ENCODE measurements at regions not wholly inside any gene's neighbourhood (a gene's known extent, or its start where the extent isn't known, plus 50 kb on each side); places are given as distances from the start of the nearest gene placed in this dataset.

- DNase-seq: no peak
Observed at GRCh38 chr1:29903548-29904166, 667.3 kb downstream of the PTPRU start.

DNA sequence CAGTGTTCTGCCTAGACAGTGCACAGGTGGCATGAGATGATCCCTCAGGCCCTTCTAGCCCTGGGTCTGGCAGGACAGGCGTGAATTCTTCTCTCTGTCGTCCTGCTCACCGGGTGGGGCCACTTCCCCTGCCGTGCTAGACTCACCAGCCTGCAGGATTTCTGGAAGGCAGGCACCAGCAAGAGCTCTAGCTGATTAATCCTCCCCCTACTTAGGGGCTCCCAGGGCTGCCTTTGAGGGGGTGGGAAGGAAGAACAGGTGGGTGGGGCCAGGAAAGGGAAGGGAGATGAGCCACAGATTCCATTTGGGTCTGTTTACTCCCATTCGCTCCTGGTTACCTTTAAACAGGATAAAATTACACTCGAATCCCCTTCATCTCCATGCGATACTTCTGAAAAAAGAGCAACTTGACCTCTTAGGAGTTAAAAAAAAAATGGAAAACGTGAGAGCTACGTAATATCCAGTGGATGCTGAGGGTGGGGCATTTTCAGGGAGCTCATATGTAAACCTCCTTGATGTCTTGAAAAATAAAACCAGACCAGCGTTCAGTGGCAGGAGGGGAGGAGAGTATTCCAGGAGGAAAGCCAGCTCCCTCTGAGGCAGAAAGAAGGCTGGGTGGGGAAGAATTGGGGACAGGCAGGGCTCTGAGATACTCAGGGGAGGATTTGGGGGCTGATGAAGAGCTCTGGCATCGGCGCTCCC, 665.5 kb downstream of the PTPRU start:
- no peak for DNase-seq

DNA sequence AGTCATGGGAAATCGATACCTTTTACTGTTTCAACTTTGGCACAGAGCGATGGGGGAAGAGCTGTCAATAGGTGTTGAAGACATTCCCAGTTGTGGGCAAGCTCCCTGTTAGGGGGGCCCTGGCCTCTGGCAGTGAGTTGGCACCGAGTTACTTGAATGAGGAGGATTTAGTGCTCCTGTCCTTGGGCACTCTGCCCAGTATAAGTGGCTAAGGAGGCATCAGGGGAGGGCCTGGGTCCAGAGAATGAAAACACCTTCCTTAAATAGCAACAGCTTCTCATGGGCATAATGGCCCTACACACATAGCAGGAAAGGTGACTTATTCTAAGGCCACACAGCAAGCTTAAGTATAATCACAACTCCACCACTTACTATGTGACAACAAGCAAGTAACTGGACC, 664.4 kb downstream of the PTPRU start:
- no peak for DNase-seq

GRCh38 chr1:29900104-29900679, 663.9 kb downstream of the PTPRU start:
- DNase-seq: no peak

- no peak for DNase-seq
Observed at GRCh38 chr1:29896791-29897714, 660.7 kb downstream of the PTPRU start.

- DNase-seq: no peak
Observed at GRCh38 chr1:29896300-29896699, 660.0 kb downstream of the PTPRU start.

- DNase-seq: no peak
Observed at GRCh38 chr1:29895201-29895600, 658.9 kb downstream of the PTPRU start.

DNA sequence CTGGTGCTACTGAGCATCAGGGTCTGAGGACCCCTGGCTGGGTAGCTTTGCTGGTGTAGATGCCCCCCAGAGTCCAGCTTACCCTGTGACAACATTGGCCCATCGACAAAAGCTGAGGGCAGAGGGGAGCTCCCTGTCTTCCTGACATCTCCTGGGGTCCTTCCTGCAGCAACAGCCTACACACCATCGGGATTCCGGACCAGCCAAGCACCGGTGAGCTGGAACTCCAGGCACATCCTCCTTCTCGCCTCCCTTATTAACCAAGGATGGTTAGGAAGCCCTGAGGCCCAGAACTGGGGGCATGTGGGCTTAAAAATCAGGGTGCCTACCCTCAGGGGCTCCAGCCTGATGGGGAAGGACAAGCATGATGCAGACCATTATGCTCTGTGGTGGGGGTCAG, 658.0 kb downstream of the PTPRU start:
- DNase-seq: no peak

DNA sequence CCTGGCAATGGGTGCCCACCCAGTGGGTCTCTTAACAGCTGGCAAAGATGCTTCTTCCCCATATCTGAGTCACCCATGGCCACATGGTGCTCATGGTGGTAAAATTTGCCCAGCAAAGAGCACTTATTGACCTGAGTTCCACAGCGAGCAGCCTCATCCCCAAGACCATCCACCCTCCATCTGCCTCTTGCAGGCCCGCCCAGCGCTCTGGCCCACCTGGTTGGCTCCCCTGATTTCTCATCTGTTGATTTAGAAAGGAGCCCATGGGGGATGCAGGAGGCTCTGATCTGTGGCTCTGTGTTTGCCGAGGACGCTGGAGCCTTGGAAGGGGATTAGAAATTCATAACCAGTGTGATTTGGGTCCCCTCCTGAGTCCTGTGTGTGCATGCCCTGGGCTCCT, 657.5 kb downstream of the PTPRU start:
- DNase-seq: no peak

- DNase-seq: no peak
Observed at GRCh38 chr1:29893046-29893723, 656.9 kb downstream of the PTPRU start.

DNA sequence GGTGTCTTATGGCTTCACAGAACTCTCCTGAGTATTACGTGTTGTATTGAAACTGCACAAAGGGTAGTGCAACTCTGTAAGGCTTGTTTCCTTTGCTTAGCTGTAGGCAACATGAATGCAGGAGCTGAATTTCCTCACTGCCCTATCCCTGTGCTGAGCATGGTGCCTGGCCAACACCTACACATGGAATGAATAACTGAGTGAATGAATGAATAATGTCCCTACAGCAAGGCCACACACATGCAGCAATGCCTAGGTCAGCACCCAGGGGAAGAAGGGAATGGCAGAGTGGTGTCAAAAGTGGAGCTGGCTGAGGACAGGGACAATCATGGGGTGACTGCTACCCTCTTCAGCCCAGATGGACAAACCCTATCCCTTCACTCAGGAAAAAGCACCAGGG, 655.9 kb downstream of the PTPRU start:
- no peak for DNase-seq

DNA sequence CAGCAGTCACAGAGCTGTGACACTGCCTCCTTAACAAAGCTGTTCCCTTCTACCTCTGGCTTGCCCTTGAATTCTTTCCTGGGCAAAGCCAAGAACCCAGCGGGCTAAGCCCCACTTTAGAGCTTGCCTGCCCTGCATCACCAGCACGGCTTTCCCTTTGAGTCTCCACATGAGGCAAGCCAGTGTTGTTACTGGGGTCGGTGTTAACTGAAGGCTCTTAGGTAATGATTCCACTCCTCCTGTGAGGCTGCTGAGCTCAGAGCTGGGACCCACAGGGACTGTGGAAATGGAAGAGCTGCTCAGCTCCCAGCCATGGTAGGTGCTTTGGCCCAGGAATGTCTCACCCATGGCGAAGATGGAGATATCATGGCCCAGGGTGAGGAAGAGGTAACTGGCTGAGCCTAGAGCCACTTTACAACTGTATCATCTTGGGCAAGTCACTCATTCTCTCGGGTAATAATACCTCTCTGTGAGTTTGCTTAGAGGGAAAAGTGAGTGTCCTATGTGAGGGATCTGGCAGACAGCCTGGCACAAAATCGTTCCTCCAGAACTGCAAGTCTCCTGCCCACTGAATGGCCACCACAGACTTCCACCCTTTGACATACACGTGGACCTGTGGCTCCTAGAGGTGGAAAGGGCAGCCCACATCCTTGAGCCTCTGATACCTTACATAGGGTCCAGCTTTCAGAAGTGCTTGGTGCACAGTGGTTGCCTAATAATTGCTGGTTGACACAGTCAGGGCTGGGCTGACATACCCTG, 654.1 kb downstream of the PTPRU start:
- no peak for DNase-seq

- no peak for DNase-seq
Observed at GRCh38 chr1:29889776-29890175, 653.5 kb downstream of the PTPRU start.

- DNase-seq: no peak
Observed at GRCh38 chr1:29884740-29885139, 648.4 kb downstream of the PTPRU start.

DNA sequence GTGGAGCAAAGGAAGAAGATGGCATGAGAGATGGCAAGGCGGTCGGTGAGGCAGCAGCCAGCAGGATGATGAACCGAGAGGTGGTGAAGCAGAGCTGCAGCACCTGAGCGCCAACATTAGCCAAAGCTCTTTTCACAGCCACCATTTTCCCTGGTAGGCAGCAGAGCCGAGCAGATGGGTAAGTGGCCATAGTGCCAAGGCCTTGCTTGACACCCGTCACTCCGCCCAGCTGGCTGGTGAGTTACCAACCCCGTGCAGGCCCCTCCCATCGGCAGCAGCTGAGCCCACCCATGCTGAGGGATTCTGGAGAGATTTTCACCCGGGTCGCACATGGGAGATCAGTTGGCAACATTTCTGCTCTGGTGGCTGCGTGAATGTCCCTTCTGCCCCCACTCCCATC, 647.7 kb downstream of the PTPRU start:
- no peak for DNase-seq

DNA sequence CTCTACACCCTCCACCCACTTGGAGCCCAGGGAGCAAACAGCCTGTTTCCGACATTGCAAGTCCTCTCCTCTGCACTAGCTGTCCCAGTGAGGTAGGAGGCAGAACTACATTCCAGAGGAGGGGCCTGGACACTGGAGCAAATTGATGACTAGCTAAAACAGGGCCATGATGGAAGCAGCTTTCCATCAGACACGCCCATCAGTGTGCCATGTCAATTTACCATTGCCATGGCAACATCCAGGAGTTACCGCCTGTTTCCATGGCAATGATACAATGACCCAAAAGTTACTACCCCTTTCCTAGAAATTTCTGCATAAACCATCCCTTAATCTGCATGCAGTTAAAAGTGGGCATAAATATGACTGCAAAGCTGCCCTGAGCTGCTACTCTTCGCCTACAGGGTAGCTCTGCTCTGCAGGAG, 647.1 kb downstream of the PTPRU start:
- no peak for DNase-seq

GRCh38 chr1:29880556-29880955, 644.2 kb downstream of the PTPRU start:
- no peak for DNase-seq

DNA sequence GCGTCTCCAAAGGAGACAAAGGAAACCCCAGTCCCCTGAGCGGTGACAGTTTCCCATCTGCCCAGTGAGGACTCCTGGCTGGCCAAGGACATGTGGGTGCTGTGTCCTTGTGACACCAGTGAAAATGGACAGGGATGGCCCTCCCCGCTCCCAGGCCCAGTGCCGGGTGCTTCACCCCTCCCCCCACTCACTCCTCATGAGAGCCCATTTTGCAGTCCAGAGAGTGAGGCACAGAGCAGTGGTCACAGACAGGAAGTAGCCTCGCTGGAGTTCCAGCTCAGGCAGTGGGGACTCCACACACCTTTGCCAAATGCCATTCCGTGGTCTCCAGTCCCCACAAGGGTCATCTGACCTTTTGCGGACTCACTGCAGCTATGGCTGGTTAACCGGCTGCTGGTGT, 642.9 kb downstream of the PTPRU start:
- no peak for DNase-seq

DNA sequence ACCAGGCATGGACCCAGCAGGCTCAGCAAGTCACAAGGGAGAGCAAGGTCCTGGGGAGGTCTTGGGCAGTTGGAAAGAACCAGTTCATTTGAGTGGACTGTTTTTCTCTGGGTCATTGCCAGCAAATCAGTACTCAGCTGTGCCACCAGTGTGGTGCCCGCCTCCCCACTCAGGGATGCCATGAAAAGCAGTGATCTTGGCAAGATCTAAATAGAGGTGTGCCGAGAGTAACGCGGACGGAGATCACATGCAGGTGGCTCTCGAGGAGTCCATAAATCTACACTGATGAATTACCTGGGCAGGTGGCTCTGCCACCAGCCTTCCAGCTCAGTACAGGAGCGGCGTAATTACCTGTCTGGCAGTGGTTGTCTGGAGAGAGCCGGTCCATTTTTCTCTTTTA, 642.2 kb downstream of the PTPRU start:
- peak; percentile 81 for DNase-seq

GRCh38 chr1:29876902-29877301, 640.6 kb downstream of the PTPRU start:
- DNase-seq: peak; percentile 48

DNA sequence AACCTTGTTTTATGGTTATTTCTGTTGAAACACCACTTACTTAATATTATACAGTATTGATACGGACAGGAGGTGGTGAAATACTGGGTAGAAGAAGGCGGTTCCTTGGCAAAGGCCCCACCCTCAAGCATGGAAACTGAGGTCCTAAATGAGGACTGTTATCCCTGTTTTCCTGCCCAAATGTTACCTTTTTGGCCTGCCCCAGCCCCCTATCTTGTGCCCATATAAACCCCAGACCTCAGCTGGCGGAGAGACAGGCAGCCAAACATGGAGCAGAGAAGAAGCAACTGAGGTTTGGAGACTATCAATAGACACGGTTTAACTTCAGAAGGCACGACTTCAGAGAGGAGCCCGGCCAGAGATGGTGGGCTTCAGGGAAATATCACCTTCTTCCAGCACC, 640.1 kb downstream of the PTPRU start:
- DNase-seq: no peak

DNA sequence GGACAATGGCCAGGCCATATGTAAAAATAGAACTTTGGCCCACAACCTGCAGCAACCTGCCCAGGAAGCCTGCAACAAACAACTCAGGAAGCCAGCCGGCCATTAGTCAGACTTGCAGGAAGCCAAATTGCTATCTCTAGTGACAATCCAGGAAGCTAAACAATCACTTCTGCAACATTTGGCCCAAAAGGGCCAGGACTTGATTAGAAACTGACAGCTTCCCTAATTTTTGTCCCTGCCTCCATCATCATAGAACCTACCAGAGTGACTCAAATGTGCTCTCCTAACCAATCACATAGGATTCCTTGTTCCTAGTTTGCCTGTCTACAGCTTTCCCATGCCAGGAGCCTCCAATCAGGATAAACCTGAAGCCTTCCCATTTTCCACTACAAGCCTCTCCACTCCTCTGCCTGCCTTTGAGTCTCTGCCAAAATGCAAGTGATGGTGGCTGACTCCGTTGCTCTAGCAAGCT, 639.3 kb downstream of the PTPRU start:
- peak; percentile 60 for DNase-seq
